Endothelial cell of umbilical vein (primary cell): ENCODE measurements at regions not wholly inside any gene's neighbourhood (a gene's known extent, or its start where the extent isn't known, plus 50 kb on each side); places are given as distances from the start of the nearest gene placed in this dataset.

Experiments
- POLR2A ChIP-seq: IDR thresholded peaks from 2 replicates; pipeline ENCODE4 v1.6.1; 2012; ENCODE audit warnings: low read depth, mild to moderate bottlenecking, control low read depth, low read length
- TF ChIP-seq, protein P1 (sequence below), 2 donors: IDR thresholded peaks; 1 replicate in 1 of 2; 2 replicates in 1 of 2; pipeline ENCODE4 v1.5.1; 2011; ENCODE audit warnings: low read length in 2 of 2, mild to moderate bottlenecking in 2 of 2, moderate library complexity in 2 of 2, control low read depth in 1 of 2, inconsistent platforms in 1 of 2, low read depth in 1 of 2; ENCODE audit not compliant: insufficient read depth in 1 of 2; ENCODE audit errors: extremely low read depth in 1 of 2

GRCh38 chr17:73954951-73955350 lies 248.5 kb upstream of the RPL38 start:
- no peak for TF ChIP-seq POLR2A
- TF ChIP-seq, protein P1, sequence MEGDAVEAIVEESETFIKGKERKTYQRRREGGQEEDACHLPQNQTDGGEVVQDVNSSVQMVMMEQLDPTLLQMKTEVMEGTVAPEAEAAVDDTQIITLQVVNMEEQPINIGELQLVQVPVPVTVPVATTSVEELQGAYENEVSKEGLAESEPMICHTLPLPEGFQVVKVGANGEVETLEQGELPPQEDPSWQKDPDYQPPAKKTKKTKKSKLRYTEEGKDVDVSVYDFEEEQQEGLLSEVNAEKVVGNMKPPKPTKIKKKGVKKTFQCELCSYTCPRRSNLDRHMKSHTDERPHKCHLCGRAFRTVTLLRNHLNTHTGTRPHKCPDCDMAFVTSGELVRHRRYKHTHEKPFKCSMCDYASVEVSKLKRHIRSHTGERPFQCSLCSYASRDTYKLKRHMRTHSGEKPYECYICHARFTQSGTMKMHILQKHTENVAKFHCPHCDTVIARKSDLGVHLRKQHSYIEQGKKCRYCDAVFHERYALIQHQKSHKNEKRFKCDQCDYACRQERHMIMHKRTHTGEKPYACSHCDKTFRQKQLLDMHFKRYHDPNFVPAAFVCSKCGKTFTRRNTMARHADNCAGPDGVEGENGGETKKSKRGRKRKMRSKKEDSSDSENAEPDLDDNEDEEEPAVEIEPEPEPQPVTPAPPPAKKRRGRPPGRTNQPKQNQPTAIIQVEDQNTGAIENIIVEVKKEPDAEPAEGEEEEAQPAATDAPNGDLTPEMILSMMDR (IDR thresholded peaks at IDR 0.05; ENCODE audit: extremely low read depth in 1 of 2, insufficient read depth in 1 of 2, low read depth in 1 of 2, low read length in 2 of 2): no peak
